AG04449 (cell line): ENCODE measurements at regions not wholly inside any gene's neighbourhood (a gene's known extent, or its start where the extent isn't known, plus 50 kb on each side); places are given as distances from the start of the nearest gene placed in this dataset.

ENCODE experiments used
- CTCF ChIA-PET: fragments of 350-600 bp; formaldehyde crosslinking; extraction: SDS; loops from one replicate; lab custom pipeline; 2021; ENCODE audit warnings: antibody characterized with exemption; lab: Yijun Ruan, JAX
- POLR2A ChIA-PET: fragments of 400-600, 350-600 bp; formaldehyde crosslinking; extraction: SDS; loops from one replicate; lab custom pipeline; 2020; ENCODE audit warnings: antibody characterized with exemption, inconsistent platforms; lab: Yijun Ruan, JAX
- DNase-seq: peaks from one replicate; pipeline ENCODE4 v3.0.0-alpha.2; 2010; ENCODE audit warnings: low read depth, low spot score
- H3K4me3 ChIP-seq: 2 replicates; pipeline ENCODE4 v1.5.1; 2011; ENCODE audit warnings: low read depth, mild to moderate bottlenecking, control low read depth, low read length
- TF ChIP-seq, protein P1 (sequence below): IDR thresholded peaks from one replicate; pipeline ENCODE4 v1.5.1; 2011; ENCODE audit warnings: mild to moderate bottlenecking, moderate library complexity, low read length, control low read depth, inconsistent platforms; ENCODE audit not compliant: insufficient read depth; ENCODE audit errors: missing control alignments

DNA sequence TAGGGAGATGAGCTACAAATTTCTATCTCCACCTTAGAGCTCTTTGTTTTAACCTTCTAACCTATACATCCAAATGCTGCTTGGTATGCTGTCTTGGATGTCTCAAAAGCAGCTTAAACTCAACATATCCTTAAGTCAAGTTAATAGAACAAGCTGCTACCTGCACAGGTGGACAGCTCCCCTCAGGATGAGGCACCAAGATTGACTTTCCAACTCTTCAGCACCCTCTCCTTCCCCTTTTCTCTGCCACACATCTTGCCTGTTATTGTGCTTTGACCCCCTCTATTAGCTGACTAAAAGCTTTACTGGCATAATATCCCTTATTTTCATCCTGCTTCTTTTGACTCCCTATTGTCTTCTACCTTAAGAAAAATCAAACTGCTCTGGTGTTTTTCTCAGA is 448.1 kb upstream of the MEX3C start:
- ChIA-PET POLR2A (no interaction called here), CTCF (no interaction called here)
- TF ChIP-seq, protein P1, sequence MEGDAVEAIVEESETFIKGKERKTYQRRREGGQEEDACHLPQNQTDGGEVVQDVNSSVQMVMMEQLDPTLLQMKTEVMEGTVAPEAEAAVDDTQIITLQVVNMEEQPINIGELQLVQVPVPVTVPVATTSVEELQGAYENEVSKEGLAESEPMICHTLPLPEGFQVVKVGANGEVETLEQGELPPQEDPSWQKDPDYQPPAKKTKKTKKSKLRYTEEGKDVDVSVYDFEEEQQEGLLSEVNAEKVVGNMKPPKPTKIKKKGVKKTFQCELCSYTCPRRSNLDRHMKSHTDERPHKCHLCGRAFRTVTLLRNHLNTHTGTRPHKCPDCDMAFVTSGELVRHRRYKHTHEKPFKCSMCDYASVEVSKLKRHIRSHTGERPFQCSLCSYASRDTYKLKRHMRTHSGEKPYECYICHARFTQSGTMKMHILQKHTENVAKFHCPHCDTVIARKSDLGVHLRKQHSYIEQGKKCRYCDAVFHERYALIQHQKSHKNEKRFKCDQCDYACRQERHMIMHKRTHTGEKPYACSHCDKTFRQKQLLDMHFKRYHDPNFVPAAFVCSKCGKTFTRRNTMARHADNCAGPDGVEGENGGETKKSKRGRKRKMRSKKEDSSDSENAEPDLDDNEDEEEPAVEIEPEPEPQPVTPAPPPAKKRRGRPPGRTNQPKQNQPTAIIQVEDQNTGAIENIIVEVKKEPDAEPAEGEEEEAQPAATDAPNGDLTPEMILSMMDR: no peak
- no peak for DNase-seq
- H3K4me3 ChIP-seq: no peak overlapping the region

DNA sequence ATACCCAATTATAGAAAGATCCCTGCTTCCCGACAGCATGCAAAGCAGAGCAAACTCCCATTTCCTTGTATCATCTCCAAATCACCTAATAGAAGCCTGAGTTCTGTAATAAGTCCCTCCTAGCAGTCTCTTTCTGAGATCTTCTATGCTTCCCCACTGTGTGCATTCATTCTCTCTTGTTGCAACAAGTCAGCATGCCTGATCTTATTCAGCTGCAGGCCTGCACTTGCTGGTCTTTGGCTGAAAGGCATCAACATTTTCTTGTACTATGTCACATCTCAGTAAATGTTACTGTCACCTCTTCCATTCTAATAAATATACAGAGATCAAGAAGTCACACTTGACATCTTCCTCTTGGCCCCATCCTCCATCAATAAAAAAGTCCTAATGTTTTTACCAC is 449.9 kb upstream of the MEX3C start:
- ChIA-PET POLR2A (no interaction called here), CTCF (no interaction called here)
- no peak for DNase-seq

DNA sequence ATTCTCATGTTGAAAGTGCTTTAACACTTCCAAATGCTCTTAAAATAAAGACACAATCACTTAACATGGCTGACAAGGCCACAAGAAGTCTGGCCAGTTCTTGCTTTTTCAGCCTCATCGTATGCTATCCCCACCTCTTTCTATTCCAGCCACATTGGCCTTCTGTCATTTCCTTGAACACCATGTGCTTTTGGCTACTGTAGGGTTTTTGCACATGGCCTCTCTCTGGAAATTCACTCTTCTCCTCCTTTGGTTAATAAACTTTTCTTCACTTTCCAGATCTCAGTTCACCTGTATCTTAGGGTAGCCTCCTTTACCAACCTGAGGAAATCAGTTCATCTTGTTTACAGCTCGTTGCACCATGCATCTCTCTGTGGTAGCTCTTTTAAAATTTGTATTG is 450.5 kb upstream of the MEX3C start:
- ChIA-PET POLR2A (no interaction called here), CTCF (no interaction called here)
- TF ChIP-seq, protein P1: no peak
- no peak for DNase-seq
- no peak overlapping the region for H3K4me3 ChIP-seq

More for the DNA sequence above, 449.9 kb upstream of the MEX3C start:
- H3K4me3 ChIP-seq: no peak overlapping the region
- TF ChIP-seq, protein P1: no peak

DNA sequence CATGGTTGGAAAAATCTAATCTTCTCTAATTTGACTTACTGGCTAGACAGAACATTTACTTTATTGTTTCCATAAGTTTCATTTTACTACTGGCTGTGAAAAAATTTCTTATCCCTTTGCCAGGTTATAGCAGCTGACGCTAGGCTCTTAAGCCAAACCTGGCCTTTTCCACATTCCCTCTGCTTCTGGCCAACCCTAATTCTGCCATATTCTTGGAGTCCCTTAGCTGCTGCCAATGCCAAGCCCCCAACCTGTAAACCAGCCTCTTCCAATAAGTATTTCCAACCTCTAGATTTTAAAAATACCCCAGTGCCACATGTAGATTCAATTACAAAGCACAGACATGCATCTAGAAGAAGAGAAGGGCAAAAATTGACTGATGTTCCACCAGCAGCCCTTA is 452.3 kb upstream of the MEX3C start:
- CTCF ChIA-PET: no interaction called here
- POLR2A ChIA-PET: no interaction called here
- H3K4me3 ChIP-seq: no peak overlapping the region
- no peak for DNase-seq
- TF ChIP-seq, protein P1: no peak

DNA sequence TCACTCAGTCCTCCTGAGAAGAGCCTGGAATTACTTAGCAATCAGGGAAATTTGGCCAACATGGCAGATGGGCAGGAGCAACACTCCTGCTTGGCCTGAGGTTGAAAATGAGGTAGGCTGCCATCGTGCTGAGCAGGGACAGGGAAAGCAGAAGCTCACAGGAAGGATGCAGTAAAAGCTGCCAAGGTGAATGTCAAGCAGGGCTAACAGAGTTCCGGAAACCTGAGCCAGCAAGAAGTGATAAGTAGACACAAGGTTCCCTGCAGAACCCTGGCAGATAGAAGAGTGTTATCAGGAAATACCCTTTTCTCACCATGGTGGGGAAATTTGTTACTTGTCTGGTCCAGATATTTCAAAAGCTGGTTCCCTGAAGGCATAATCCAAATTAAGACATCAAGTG is 454.3 kb upstream of the MEX3C start:
- CTCF ChIA-PET: no interaction called here

DNA sequence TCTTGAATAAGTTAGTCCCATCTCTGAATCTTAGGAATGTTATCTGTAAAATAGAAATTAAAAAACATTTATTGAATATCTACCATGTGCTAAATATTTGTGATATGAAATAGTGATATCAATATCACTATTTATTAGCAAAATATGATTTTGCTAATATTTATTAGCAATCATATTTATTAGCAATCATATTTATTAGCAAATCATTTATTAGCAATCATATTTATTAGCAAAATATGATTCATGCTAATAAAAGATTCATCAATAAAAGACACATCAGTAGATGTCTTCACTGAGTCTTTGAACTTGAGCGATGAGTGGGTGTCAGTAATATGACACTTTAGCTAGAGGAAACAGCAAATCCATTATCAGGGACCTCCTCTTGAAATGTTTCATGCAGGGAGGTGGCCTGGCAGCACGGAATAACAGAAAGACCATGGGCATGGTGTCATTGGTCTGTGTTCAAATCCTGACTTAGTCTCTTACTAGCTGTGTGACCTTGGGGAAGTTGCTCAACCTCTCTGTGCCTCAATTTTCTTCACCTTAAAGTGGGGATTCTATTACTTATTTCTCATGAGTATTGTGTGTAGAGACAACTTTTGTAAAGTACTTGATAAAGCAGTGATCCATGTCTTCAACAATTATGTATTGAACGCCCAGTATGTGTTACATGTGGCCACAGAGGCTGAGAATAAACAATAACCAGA is 456.2 kb upstream of the MEX3C start:
- ChIA-PET CTCF (no interaction called here), POLR2A (no interaction called here)
- no peak for DNase-seq
- TF ChIP-seq, protein P1: no peak
- H3K4me3 ChIP-seq: no peak overlapping the region

More for the DNA sequence above, 454.3 kb upstream of the MEX3C start:
- POLR2A ChIA-PET: no interaction called here
- DNase-seq: no peak
- TF ChIP-seq, protein P1: no peak
- no peak overlapping the region for H3K4me3 ChIP-seq
